ENCODE measurements at regions not wholly inside any gene's neighbourhood (a gene's known extent, or its start where the extent isn't known, plus 50 kb on each side); places are given as distances from the start of the nearest gene placed in this dataset.

DNA sequence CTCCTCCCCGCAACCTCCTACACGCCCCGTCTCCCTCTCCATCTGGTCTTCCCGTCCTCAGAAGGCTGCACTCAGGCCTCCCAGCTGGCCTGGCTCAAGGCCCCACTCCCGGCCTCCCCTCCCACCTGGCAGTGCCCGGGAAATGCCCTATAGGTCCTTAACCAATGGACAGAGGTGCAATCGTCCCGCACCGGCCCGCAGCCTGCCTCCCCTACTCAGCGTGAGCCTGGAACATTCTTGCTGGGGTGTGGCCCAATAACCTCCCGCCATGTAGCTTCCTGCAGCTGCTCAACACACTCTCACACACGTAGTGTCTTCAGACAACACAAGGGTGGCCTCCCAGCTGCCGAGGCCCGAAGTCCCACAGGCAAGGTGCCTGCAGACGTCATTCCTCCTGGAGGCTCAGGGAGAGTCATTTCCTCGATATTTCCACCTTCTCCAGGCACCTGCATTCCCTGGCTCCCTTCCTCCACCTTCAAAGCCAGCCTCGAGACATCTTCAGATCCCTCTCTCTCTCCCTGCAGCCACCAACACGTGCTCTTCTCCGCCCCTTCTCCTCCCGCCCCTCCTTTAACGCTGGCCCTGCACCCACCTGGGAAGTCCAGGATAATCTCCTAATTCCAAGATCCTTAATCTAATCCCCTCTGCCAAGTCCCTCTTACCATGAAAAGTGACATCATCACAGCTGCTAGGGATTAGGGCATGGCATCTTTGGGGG lies 56.2 kb downstream of the ADRA2C start:
- TF ChIP-seq, protein P1, sequence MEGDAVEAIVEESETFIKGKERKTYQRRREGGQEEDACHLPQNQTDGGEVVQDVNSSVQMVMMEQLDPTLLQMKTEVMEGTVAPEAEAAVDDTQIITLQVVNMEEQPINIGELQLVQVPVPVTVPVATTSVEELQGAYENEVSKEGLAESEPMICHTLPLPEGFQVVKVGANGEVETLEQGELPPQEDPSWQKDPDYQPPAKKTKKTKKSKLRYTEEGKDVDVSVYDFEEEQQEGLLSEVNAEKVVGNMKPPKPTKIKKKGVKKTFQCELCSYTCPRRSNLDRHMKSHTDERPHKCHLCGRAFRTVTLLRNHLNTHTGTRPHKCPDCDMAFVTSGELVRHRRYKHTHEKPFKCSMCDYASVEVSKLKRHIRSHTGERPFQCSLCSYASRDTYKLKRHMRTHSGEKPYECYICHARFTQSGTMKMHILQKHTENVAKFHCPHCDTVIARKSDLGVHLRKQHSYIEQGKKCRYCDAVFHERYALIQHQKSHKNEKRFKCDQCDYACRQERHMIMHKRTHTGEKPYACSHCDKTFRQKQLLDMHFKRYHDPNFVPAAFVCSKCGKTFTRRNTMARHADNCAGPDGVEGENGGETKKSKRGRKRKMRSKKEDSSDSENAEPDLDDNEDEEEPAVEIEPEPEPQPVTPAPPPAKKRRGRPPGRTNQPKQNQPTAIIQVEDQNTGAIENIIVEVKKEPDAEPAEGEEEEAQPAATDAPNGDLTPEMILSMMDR (IDR thresholded peaks at IDR 0.05) = no peak
- TF ChIP-seq POLR2A (IDR thresholded peaks at IDR 0.05) = no peak
